Parathyroid adenoma (tissue), 2 donors: ENCODE measurements at regions not wholly inside any gene's neighbourhood (a gene's known extent, or its start where the extent isn't known, plus 50 kb on each side); places are given as distances from the start of the nearest gene placed in this dataset.

Experiments
- H2AFZ ChIP-seq: fragments of 300-600 bp; sonication (generic); one replicate; pipeline ENCODE4 v1.7.0; 2017; ENCODE audit warnings: antibody characterized with exemption, mild to moderate bottlenecking
- H3K27ac ChIP-seq: fragments of 300-600 bp; sonication (generic); one replicate; pipeline ENCODE4 v1.7.0; 2017
- H3K27me3 ChIP-seq: fragments of 300-600 bp; sonication (generic); one replicate; pipeline ENCODE4 v1.7.0; 2017; ENCODE audit warnings: low read length; ENCODE audit not compliant: control insufficient read depth, insufficient read depth
- H3K36me3 ChIP-seq: fragments of 300-600 bp; sonication (generic); one replicate; pipeline ENCODE4 v1.7.0; 2017; ENCODE audit warnings: low read length; ENCODE audit not compliant: control insufficient read depth, insufficient read depth
- H3K4me1 ChIP-seq: fragments of 300-600 bp; sonication (generic); one replicate; pipeline ENCODE4 v1.7.0; 2017; ENCODE audit warnings: control low read depth
- H3K4me2 ChIP-seq: fragments of 300-600 bp; sonication (generic); one replicate; pipeline ENCODE4 v1.7.0; 2017; ENCODE audit warnings: low read length
- H3K4me3 ChIP-seq: fragments of 300-600 bp; sonication (generic); one replicate; pipeline ENCODE4 v1.7.0; 2017; ENCODE audit warnings: low read depth, low read length
- H3K79me2 ChIP-seq: fragments of 300-600 bp; sonication (generic); one replicate; pipeline ENCODE4 v1.7.0; 2017; ENCODE audit warnings: control low read depth
- H3K9ac ChIP-seq: fragments of 300-600 bp; sonication (generic); one replicate; pipeline ENCODE4 v1.7.0; 2017; ENCODE audit warnings: mild to moderate bottlenecking
- H3K9me3 ChIP-seq: fragments of 300-600 bp; sonication (generic); one replicate; pipeline ENCODE4 v1.7.0; 2017; ENCODE audit warnings: low read length; ENCODE audit not compliant: control insufficient read depth
- CTCF ChIP-seq: fragments of 300-600 bp; sonication (generic); IDR thresholded peaks from one replicate; pipeline ENCODE4 v1.7.0; 2017; ENCODE audit warnings: antibody characterized with exemption, mild to moderate bottlenecking
- donor health status: primary hyperparathyroidism.

- peaks cover 39% of the 10 kb centered on the region for H3K4me1 ChIP-seq
- H3K9ac ChIP-seq = no peak overlapping the region
- no peaks in the 10 kb centered on the region for H3K27me3 ChIP-seq
- peak overlapping the region; percentile 39 for H3K4me2 ChIP-seq
- no peaks in the 10 kb centered on the region for H3K36me3 ChIP-seq
- H2AFZ ChIP-seq = peak overlapping the region; percentile 54
- H3K9me3 ChIP-seq = no peaks in the 10 kb centered on the region
- H3K79me2 ChIP-seq = no peaks in the 10 kb centered on the region
- H3K4me3 ChIP-seq = no peak overlapping the region
- peak overlapping the region; percentile 72 for H3K27ac ChIP-seq
- peak; percentile 37 for TF ChIP-seq CTCF
These were observed 116.8 kb downstream of the MACIR start for GRCh38 chr5:103375350-103375749.

- H3K4me3 ChIP-seq = no peak overlapping the region
- H3K9ac ChIP-seq = no peak overlapping the region
- H3K27me3 ChIP-seq = no peaks in the 10 kb centered on the region
- no peaks in the 10 kb centered on the region for H3K36me3 ChIP-seq
- H3K79me2 ChIP-seq = no peaks in the 10 kb centered on the region
- no peak overlapping the region for H3K4me2 ChIP-seq
- no peak for TF ChIP-seq CTCF
- peak overlapping the region; percentile 72 for H3K27ac ChIP-seq
- H2AFZ ChIP-seq = peak overlapping the region; percentile 72
- no peaks in the 10 kb centered on the region for H3K9me3 ChIP-seq
- peaks cover 39% of the 10 kb centered on the region for H3K4me1 ChIP-seq
These were observed 116.0 kb downstream of the MACIR start for GRCh38 chr5:103374473-103374963.

GRCh38 chr5:103373597-103374472 lies 115.3 kb downstream of the MACIR start:
- H3K27ac ChIP-seq = peak overlapping the region; percentile 72
- H3K9ac ChIP-seq = no peak overlapping the region
- no peak overlapping the region for H3K4me2 ChIP-seq
- no peaks in the 10 kb centered on the region for H3K36me3 ChIP-seq
- no peaks in the 10 kb centered on the region for H3K27me3 ChIP-seq
- H3K9me3 ChIP-seq = no peaks in the 10 kb centered on the region
- TF ChIP-seq CTCF = no peak
- H3K4me1 ChIP-seq = peaks cover 43% of the 10 kb centered on the region
- H3K4me3 ChIP-seq = no peak overlapping the region
- H3K79me2 ChIP-seq = no peaks in the 10 kb centered on the region
- peak overlapping the region; percentile 72 for H2AFZ ChIP-seq

- H3K4me3 ChIP-seq = no peak overlapping the region
- peak overlapping the region; percentile 18 for H2AFZ ChIP-seq
- H3K9me3 ChIP-seq = no peaks in the 10 kb centered on the region
- no peaks in the 10 kb centered on the region for H3K79me2 ChIP-seq
- no peak for TF ChIP-seq CTCF
- H3K36me3 ChIP-seq = no peaks in the 10 kb centered on the region
- no peak overlapping the region for H3K9ac ChIP-seq
- H3K4me2 ChIP-seq = no peak overlapping the region
- no peak overlapping the region for H3K27ac ChIP-seq
- peaks cover 38% of the 10 kb centered on the region for H3K4me1 ChIP-seq
- H3K27me3 ChIP-seq = no peaks in the 10 kb centered on the region
These were observed 112.6 kb downstream of the MACIR start for GRCh38 chr5:103371046-103371607.
